Activated CD8-positive, alpha-beta T cell treated with anti-CD3 and anti-CD28 coated beads, Interleukin-2, amount 10 ng/mL, durations not matched to agents 7 days and 5 days (primary cell): ENCODE measurements at regions not wholly inside any gene's neighbourhood (a gene's known extent, or its start where the extent isn't known, plus 50 kb on each side); places are given as distances from the start of the nearest gene placed in this dataset.

ENCODE experiments used
- ATAC-seq: fragments of 150-1000 bp; cut with Tn5 transposase; one replicate; pipeline ENCODE4 v1.10.0; 2021; ENCODE audit warnings: moderate library complexity
- CTCF ChIA-PET: fragments of 350-600 bp; sonication (Branson Sonifier 250); formaldehyde crosslinking; loops from one replicate; lab custom pipeline; 2021; ENCODE audit warnings: antibody characterized with exemption; lab: Charles Lee
- POLR2A ChIA-PET: fragments of 350-600 bp; sonication (Branson Sonifier 250); formaldehyde crosslinking; loops from one replicate; lab custom pipeline; 2021; ENCODE audit warnings: antibody characterized with exemption; lab: Charles Lee
- DNase-seq: peaks from one replicate; pipeline ENCODE4 v3.0.0-alpha.2; 2020
- H3K27ac Mint-ChIP-seq: one replicate; pipeline ENCODE4 v1.8.0; 2021; ENCODE audit warnings: mild to moderate bottlenecking, mixed read lengths
- H3K27me3 Mint-ChIP-seq: one replicate; pipeline ENCODE4 v1.8.0; 2021; ENCODE audit warnings: low read depth, mixed read lengths
- H3K36me3 Mint-ChIP-seq: one replicate; pipeline ENCODE4 v1.8.0; 2021; ENCODE audit warnings: low read depth, mixed read lengths
- H3K4me1 Mint-ChIP-seq: one replicate; pipeline ENCODE4 v1.8.0; 2021; ENCODE audit warnings: low read depth, mixed read lengths
- H3K4me3 Mint-ChIP-seq: one replicate; pipeline ENCODE4 v1.8.0; 2021; ENCODE audit warnings: mild to moderate bottlenecking, mixed read lengths
- H3K9me3 Mint-ChIP-seq: one replicate; pipeline ENCODE4 v1.8.0; 2022; ENCODE audit warnings: mixed read lengths; ENCODE audit not compliant: insufficient read depth

DNA sequence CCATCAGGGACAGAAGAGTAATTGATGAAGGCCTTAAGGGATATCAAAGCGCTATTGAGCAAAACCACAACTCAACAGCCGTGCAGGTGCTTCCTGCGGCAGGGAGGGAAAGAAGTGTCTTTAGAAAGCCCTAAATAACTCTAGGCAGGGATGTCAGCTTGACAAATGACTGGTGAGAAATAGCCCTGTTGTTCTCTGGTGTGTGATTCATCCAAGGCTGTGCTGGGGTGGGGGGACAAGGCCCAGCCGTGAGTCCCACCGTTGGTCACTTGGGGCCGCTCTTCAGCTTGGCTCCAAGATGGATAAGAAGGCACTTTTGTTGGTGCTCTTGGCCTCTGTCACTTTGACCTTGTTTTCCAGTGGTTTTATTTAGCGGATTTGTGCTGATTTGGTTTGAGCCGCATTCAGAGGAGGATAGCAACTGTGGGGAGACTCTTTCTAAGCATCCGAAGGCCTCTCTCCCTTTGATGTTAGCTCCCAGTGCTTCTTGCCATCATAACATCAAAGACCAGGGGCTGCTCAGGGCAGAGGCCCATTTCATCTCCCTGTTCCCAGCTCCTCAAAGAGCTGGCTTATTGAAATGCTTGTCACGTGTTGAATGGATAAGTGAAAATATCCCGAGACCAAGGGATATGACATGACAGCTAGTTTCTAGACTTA is 130.3 kb upstream of the SERP2 start:
- no peak overlapping the region for H3K27ac Mint-ChIP-seq
- H3K36me3 Mint-ChIP-seq = no peaks in the 10 kb centered on the region
- CTCF ChIA-PET = interaction anchor here (1.2 to 1.5 kb wide), 2 partner anchors 25 to 196 kb away, joined by 3 to 4 read pairs; no protein-coding TSS in a partner anchor

GRCh38 chr13:44244288-44244687 is 129.3 kb upstream of the SERP2 start:
- no peaks in the 10 kb centered on the region for H3K36me3 Mint-ChIP-seq
- ATAC-seq (no peak), DNase-seq (no peak)
- CTCF ChIA-PET = interaction anchor here (1.2 kb wide), 1 partner anchor 24 kb away, joined by 3 read pairs; no protein-coding TSS in a partner anchor
- POLR2A ChIA-PET = no interaction called here
- H3K9me3 Mint-ChIP-seq = no peaks in the 10 kb centered on the region
- peaks cover 6% of the 10 kb centered on the region for H3K27me3 Mint-ChIP-seq
- no peak overlapping the region for H3K27ac Mint-ChIP-seq
- peaks cover 5% of the 10 kb centered on the region for H3K4me1 Mint-ChIP-seq
- no peak overlapping the region for H3K4me3 Mint-ChIP-seq

More for the DNA sequence above, 130.3 kb upstream of the SERP2 start:
- Mint-ChIP-seq H3K9me3 (no peaks in the 10 kb centered on the region), H3K4me3 (no peak overlapping the region), H3K27me3 (peaks cover 6% of the 10 kb centered on the region), H3K4me1 (peaks cover 5% of the 10 kb centered on the region)
- ATAC-seq (no peak), DNase-seq (no peak)
- POLR2A ChIA-PET = interaction anchor here (1.2 kb wide), 1 partner anchor 31 kb away, joined by 3 read pairs; no protein-coding TSS in a partner anchor

DNA sequence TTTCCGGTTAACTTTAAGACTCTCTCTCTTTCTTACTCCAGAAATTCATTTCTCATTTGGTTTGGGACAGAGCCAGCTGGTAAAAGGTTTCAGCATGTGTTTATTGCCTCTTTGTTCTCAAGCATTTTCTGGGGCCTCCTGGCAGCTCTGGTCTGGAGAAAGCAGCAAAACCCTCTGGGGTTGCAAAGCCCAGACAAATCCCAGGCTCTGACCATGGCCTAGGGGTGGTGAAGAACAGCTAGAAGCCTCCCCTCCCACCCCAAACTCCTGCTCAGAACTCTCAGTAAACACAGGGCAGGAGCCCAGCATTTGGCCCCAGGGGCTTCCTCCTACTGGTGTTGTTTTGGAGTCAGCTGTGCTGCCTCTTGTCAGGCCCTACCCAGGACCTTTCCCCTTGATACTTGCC is 124.2 kb upstream of the SERP2 start:
- DNase-seq (no peak), ATAC-seq (no peak)
- Mint-ChIP-seq H3K4me1 (no peaks in the 10 kb centered on the region), H3K4me3 (no peak overlapping the region), H3K27ac (no peak overlapping the region), H3K36me3 (no peaks in the 10 kb centered on the region), H3K27me3 (peaks cover 2% of the 10 kb centered on the region), H3K9me3 (no peaks in the 10 kb centered on the region)
- POLR2A ChIA-PET = no interaction called here
- CTCF ChIA-PET = no interaction called here

GRCh38 chr13:44252938-44253337 is 120.7 kb upstream of the SERP2 start:
- ChIA-PET POLR2A (no interaction called here), CTCF (no interaction called here)
- H3K27ac Mint-ChIP-seq = no peak overlapping the region
- H3K9me3 Mint-ChIP-seq = no peaks in the 10 kb centered on the region
- DNase-seq (no peak), ATAC-seq (no peak)
- H3K4me3 Mint-ChIP-seq = no peak overlapping the region
- no peaks in the 10 kb centered on the region for H3K27me3 Mint-ChIP-seq
- no peaks in the 10 kb centered on the region for H3K4me1 Mint-ChIP-seq
- no peaks in the 10 kb centered on the region for H3K36me3 Mint-ChIP-seq

DNA sequence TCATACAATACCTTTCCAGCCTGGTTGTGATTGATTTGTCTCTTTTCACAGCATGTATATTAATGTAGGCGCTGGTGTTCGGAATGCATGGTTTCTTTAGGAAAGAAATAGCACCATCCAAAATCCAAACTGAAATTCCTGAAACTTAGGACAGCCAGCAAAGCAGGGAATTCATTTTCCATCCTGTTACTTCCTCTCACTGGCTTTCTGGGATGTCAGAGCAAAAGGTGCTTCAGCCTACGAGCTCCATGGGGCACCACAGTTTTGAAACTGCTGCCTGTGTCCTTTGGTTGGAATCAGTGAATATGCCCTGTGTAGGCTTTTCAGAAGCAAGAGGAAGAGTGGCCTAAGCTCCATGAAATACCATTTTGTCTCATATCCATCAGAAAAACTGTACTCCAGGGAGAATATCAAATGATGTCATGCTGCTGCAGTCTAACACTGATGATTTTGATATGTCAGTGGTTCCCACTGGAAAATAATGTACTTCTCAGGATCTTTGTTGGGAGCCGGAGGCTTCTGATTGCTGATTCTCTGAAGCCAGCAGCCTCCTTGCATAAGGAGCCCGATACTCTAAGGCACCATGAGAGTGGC is 117.8 kb upstream of the SERP2 start:
- no peak overlapping the region for H3K4me3 Mint-ChIP-seq
- ATAC-seq (no peak), DNase-seq (no peak)
- POLR2A ChIA-PET = no interaction called here
- no peak overlapping the region for H3K27ac Mint-ChIP-seq
- CTCF ChIA-PET = no interaction called here
- no peaks in the 10 kb centered on the region for H3K36me3 Mint-ChIP-seq
- peaks cover 19% of the 10 kb centered on the region for H3K4me1 Mint-ChIP-seq
- no peaks in the 10 kb centered on the region for H3K9me3 Mint-ChIP-seq
- no peaks in the 10 kb centered on the region for H3K27me3 Mint-ChIP-seq

- ATAC-seq = no peak
- no peak overlapping the region for H3K27ac Mint-ChIP-seq
- ChIA-PET CTCF (no interaction called here), POLR2A (no interaction called here)
- H3K9me3 Mint-ChIP-seq = no peaks in the 10 kb centered on the region
- H3K27me3 Mint-ChIP-seq = no peaks in the 10 kb centered on the region
- DNase-seq = no peak
- H3K4me3 Mint-ChIP-seq = no peak overlapping the region
- H3K4me1 Mint-ChIP-seq = peaks cover 19% of the 10 kb centered on the region
- H3K36me3 Mint-ChIP-seq = no peaks in the 10 kb centered on the region
These were observed 115.8 kb upstream of the SERP2 start for GRCh38 chr13:44257796-44258195.

DNA sequence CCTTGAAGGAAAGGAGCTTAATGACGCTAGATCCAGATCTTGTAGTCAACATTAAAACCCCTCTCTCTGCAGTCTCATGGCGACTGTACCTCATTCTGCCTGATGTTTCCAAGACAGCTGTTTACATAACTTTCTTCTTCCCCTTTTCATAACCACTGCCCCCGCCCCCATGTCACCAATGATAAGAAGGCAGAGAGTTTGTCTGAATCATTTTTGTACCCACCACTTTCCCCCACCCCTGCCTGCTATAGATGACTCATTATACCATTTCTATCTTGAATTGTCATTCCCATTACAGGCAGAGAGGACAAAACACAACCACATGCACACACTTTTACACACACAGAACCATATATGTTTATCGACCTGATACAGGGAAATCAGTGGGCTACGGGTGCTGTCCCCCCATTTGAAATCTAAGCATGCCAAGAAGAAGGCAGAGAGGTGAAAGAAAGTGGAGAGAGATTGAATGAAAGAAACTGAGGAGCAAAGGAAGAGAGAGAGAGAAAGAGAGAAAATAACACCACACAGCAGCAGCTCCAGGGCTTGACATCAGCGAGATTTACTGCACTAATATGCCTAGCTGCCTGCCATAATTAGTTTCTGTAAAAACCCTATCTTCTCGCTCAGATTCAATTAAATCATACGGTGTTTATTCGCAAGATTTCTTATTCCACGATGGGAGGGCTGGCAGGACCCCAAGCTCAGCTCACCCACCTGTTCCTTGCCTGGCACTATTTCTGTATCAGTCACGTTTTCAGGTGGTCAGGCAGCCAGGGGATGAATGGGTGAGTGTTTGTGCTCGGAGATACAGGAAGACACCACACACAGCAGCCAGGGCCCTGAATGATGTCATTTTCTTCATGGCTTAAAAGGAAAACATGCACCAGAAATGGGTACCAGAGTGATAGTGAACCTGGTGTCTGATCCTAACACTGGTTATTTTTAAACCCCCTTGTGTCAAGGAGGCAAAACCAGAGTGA is 114.3 kb upstream of the SERP2 start:
- peak overlapping the region; percentile 44 for H3K27ac Mint-ChIP-seq
- H3K4me1 Mint-ChIP-seq = peaks cover 19% of the 10 kb centered on the region
- H3K4me3 Mint-ChIP-seq = peak overlapping the region; percentile 29
- ATAC-seq = peak; percentile 53
- POLR2A ChIA-PET = interaction anchor here (1.6 kb wide), 1 partner anchor 15 kb away, joined by 4 read pairs; no protein-coding TSS in a partner anchor
- CTCF ChIA-PET = interaction anchor here (0.9 to 1.0 kb wide), 2 partner anchors 15 to 61 kb away, joined by 3 to 6 read pairs; no protein-coding TSS in a partner anchor
- no peaks in the 10 kb centered on the region for H3K36me3 Mint-ChIP-seq
- no peaks in the 10 kb centered on the region for H3K9me3 Mint-ChIP-seq
- peak; percentile 48 for DNase-seq
- no peaks in the 10 kb centered on the region for H3K27me3 Mint-ChIP-seq

GRCh38 chr13:44260336-44260735 is 113.3 kb upstream of the SERP2 start:
- ChIA-PET POLR2A (no interaction called here), CTCF (interaction anchor here (0.8 kb wide), 1 partner anchor 15 kb away, joined by 3 read pairs; no protein-coding TSS in a partner anchor)
- Mint-ChIP-seq H3K4me1 (peaks cover 19% of the 10 kb centered on the region), H3K9me3 (no peaks in the 10 kb centered on the region), H3K27ac (no peak overlapping the region), H3K36me3 (no peaks in the 10 kb centered on the region), H3K27me3 (no peaks in the 10 kb centered on the region), H3K4me3 (no peak overlapping the region)
- ATAC-seq (no peak), DNase-seq (no peak)

- ATAC-seq = no peak
- ChIA-PET POLR2A (no interaction called here), CTCF (no interaction called here)
- Mint-ChIP-seq H3K36me3 (no peaks in the 10 kb centered on the region), H3K27ac (no peak overlapping the region), H3K9me3 (no peaks in the 10 kb centered on the region), H3K4me3 (no peak overlapping the region), H3K4me1 (peaks cover 17% of the 10 kb centered on the region), H3K27me3 (peaks cover 2% of the 10 kb centered on the region)
- DNase-seq = no peak
These were observed 109.6 kb upstream of the SERP2 start for GRCh38 chr13:44263751-44264620.

GRCh38 chr13:44266305-44266704 is 107.3 kb upstream of the SERP2 start:
- H3K4me3 Mint-ChIP-seq = no peak overlapping the region
- ATAC-seq (no peak), DNase-seq (no peak)
- ChIA-PET POLR2A (no interaction called here), CTCF (interaction anchor here (0.7 kb wide), 1 partner anchor 8 kb away, joined by 3 read pairs; no protein-coding TSS in a partner anchor)
- no peaks in the 10 kb centered on the region for H3K36me3 Mint-ChIP-seq
- no peaks in the 10 kb centered on the region for H3K9me3 Mint-ChIP-seq
- peaks cover 5% of the 10 kb centered on the region for H3K27me3 Mint-ChIP-seq
- no peaks in the 10 kb centered on the region for H3K4me1 Mint-ChIP-seq
- H3K27ac Mint-ChIP-seq = no peak overlapping the region

- ChIA-PET POLR2A (no interaction called here), CTCF (no interaction called here)
- Mint-ChIP-seq H3K4me1 (no peaks in the 10 kb centered on the region), H3K4me3 (no peak overlapping the region), H3K36me3 (no peaks in the 10 kb centered on the region), H3K27ac (no peak overlapping the region), H3K9me3 (no peaks in the 10 kb centered on the region), H3K27me3 (peaks cover 5% of the 10 kb centered on the region)
- ATAC-seq (no peak), DNase-seq (no peak)
These were observed 106.9 kb upstream of the SERP2 start for GRCh38 chr13:44266772-44267171.
